Keratinocyte (primary cell): ENCODE measurements at regions not wholly inside any gene's neighbourhood (a gene's known extent, or its start where the extent isn't known, plus 50 kb on each side); places are given as distances from the start of the nearest gene placed in this dataset.

Experiments
- DNase-seq: peaks from one replicate; pipeline ENCODE4 v3.0.0-alpha.2; 2011; ENCODE audit warnings: low read depth, missing footprints, low spot score
- FAIRE-seq: peaks from 2 replicates; lab custom pipeline; 2011; peaks lifted over from hg19 to GRCh38; lab: Jason Lieb, UNC
- H2AFZ ChIP-seq: 2 replicates; pipeline ENCODE4 v1.6.0; 2012; ENCODE audit warnings: low read length, control low read depth, inconsistent platforms; ENCODE audit not compliant: control insufficient read depth
- H3K27ac ChIP-seq: 2 replicates; pipeline ENCODE4 v1.5.1; 2011; ENCODE audit warnings: low read length; ENCODE audit not compliant: control insufficient read depth, insufficient read depth
- H3K27me3 ChIP-seq: 3 replicates; pipeline ENCODE4 v1.6.0; 2011; ENCODE audit warnings: low read length; ENCODE audit not compliant: control insufficient read depth, insufficient read depth; ENCODE audit errors: extremely low read depth
- H3K36me3 ChIP-seq, 2 experiments: 2 replicates in 1 of 2; 3 replicates in 1 of 2; pipeline ENCODE4 v1.5.1; 2011; ENCODE audit warnings: low read length in 2 of 2, mild to moderate bottlenecking in 1 of 2; ENCODE audit not compliant: control insufficient read depth in 2 of 2, insufficient read depth in 2 of 2; ENCODE audit errors: extremely low read depth in 1 of 2
- H3K4me1 ChIP-seq: 3 replicates; pipeline ENCODE4 v1.5.1; 2011; ENCODE audit warnings: low read length; ENCODE audit not compliant: control insufficient read depth, insufficient read depth; ENCODE audit errors: extremely low read depth
- H3K4me2 ChIP-seq: 3 replicates; pipeline ENCODE4 v1.6.0; 2011; ENCODE audit warnings: low read depth, low read length; ENCODE audit not compliant: control insufficient read depth, insufficient read depth; ENCODE audit errors: extremely low read depth
- H3K4me3 ChIP-seq, 3 experiments: fragments of 200-600 bp in 1 of 3; sonication (generic) in 1 of 3; 2 replicates in 2 of 3; 3 replicates in 1 of 3; pipeline ENCODE4 v1.5.1; 2011 to 2016; ENCODE audit warnings: low read length in 3 of 3, mild to moderate bottlenecking in 3 of 3, control low read depth in 2 of 3, inconsistent platforms in 1 of 3, low read depth in 1 of 3, mixed read lengths in 1 of 3, mixed run types in 1 of 3, moderate library complexity in 1 of 3; ENCODE audit not compliant: control insufficient read depth in 2 of 3, insufficient read depth in 2 of 3; ENCODE audit errors: extremely low read depth in 1 of 3
- H3K79me2 ChIP-seq: 2 replicates; pipeline ENCODE4 v1.6.0; 2012; ENCODE audit warnings: low read length; ENCODE audit not compliant: control insufficient read depth, insufficient read depth
- H3K9ac ChIP-seq: 3 replicates; pipeline ENCODE4 v1.6.0; 2011; ENCODE audit warnings: low read length; ENCODE audit not compliant: control insufficient read depth, insufficient read depth; ENCODE audit errors: extremely low read depth
- H3K9me1 ChIP-seq: 3 replicates; pipeline ENCODE4 v1.6.0; 2011; ENCODE audit warnings: low read length; ENCODE audit not compliant: control insufficient read depth, insufficient read depth; ENCODE audit errors: extremely low read depth
- H3K9me3 ChIP-seq: 2 replicates; pipeline ENCODE4 v1.5.1; 2012; ENCODE audit warnings: low read depth, low read length; ENCODE audit not compliant: control insufficient read depth
- H4K20me1 ChIP-seq: 3 replicates; pipeline ENCODE4 v1.6.0; 2011; ENCODE audit warnings: low read length; ENCODE audit not compliant: control insufficient read depth, insufficient read depth; ENCODE audit errors: extremely low read depth
- CTCF ChIP-seq, 3 experiments: IDR thresholded peaks in 1 of 3; conservative IDR thresholded peaks in 1 of 3; optimal IDR thresholded peaks in 1 of 3; 2 replicates in 2 of 3; 3 replicates in 1 of 3; pipeline versions ENCODE3 to v1.5.1; 2011; ENCODE audit warnings: low read length in 3 of 3, mild to moderate bottlenecking in 3 of 3, moderate library complexity in 2 of 3, control low read depth in 1 of 3, inconsistent platforms in 1 of 3; ENCODE audit not compliant: insufficient read depth in 2 of 3; ENCODE audit errors: extremely low read depth in 1 of 3
- EZH2 ChIP-seq: IDR thresholded peaks from one replicate; pipeline ENCODE4 v1.6.1; 2012; ENCODE audit warnings: inconsistent platforms, mild to moderate bottlenecking, low read length, moderate library complexity
- dilution Hi-C: fragments of 300-500 bp; cut with MboI; formaldehyde crosslinking; loops from one replicate; pipeline ENCODE4 v1.7.0; 2020; ENCODE audit warnings: low sequenced_read_pairs; ENCODE audit not compliant: extremely low pct_ligation_motif_present

- Histone ChIP-seq H3K4me2 (no peak overlapping the region), H3K27ac (no peak overlapping the region), H3K9me3 (no peaks in the 10 kb centered on the region), H3K9me1 (no peaks in the 10 kb centered on the region), H3K9ac (no peak overlapping the region), H4K20me1 (no peaks in the 10 kb centered on the region), H3K79me2 (no peaks in the 10 kb centered on the region), H2AFZ (no peak overlapping the region), H3K27me3 (no peaks in the 10 kb centered on the region), H3K4me3 (no peak overlapping the region), H3K36me3 (no peaks in the 10 kb centered on the region), H3K4me1 (no peaks in the 10 kb centered on the region)
- DNase-seq (no peak), FAIRE-seq (no peak)
- dilution Hi-C loops = no loop called here
- TF ChIP-seq EZH2 (no peak), CTCF (optimal IDR thresholded peaks at IDR 0.05 in 1 of 3, IDR thresholded peaks at IDR 0.05 in 1 of 3, conservative IDR thresholded peaks at IDR 0.05 in 1 of 3; ENCODE audit: extremely low read depth in 1 of 3, insufficient read depth in 2 of 3, low read length in 3 of 3) (no peak)
Measured at GRCh38 chr6:112835078-112835477, 487.9 kb downstream of the RFPL4B start.

GRCh38 chr6:112839525-112839961, 492.4 kb downstream of the RFPL4B start:
- dilution Hi-C loops = no loop called here
- Histone ChIP-seq H3K36me3 (no peaks in the 10 kb centered on the region), H3K79me2 (no peaks in the 10 kb centered on the region), H2AFZ (no peak overlapping the region), H3K4me3 (no peak overlapping the region), H4K20me1 (no peaks in the 10 kb centered on the region), H3K27me3 (no peaks in the 10 kb centered on the region), H3K9me1 (no peaks in the 10 kb centered on the region), H3K4me1 (no peaks in the 10 kb centered on the region), H3K9me3 (no peaks in the 10 kb centered on the region), H3K9ac (no peak overlapping the region), H3K27ac (no peak overlapping the region), H3K4me2 (no peak overlapping the region)
- no peak for FAIRE-seq
- TF ChIP-seq CTCF (optimal IDR thresholded peaks at IDR 0.05 in 1 of 3, IDR thresholded peaks at IDR 0.05 in 1 of 3, conservative IDR thresholded peaks at IDR 0.05 in 1 of 3; ENCODE audit: extremely low read depth in 1 of 3, insufficient read depth in 2 of 3, low read length in 3 of 3) = no peak
- TF ChIP-seq EZH2 = no peak
- DNase-seq = no peak
